ENCODE measurements at regions not wholly inside any gene's neighbourhood (a gene's known extent, or its start where the extent isn't known, plus 50 kb on each side); places are given as distances from the start of the nearest gene placed in this dataset.

DNA sequence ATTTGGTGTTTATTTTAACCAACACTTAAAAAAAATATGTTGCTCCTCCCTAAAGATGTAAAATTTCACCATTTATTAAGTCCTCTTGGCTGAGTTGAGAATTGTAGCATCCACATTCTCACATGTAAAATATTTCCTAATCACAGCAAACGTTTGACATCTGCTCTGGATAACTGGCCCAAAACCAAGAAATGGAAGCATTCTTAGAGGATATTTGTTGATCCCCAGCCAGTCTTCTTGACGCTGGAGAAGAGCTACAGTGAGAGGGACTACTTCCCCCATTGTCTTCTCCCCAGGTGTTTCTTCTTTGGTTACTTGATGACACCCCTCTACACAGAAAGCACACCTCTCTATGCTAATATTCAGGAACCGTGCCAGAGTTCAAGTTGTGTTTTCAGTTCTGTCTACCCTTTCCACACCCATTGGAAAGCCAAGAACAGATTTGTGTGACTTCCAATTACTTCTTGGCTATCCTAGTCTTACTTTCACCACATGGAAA is 454.5 kb upstream of the JAG1 start:
- intact Hi-C loops (cut with DNase I), result no loop called here
- DNase-seq (ENCODE audit: low spot score), result no peak

DNA sequence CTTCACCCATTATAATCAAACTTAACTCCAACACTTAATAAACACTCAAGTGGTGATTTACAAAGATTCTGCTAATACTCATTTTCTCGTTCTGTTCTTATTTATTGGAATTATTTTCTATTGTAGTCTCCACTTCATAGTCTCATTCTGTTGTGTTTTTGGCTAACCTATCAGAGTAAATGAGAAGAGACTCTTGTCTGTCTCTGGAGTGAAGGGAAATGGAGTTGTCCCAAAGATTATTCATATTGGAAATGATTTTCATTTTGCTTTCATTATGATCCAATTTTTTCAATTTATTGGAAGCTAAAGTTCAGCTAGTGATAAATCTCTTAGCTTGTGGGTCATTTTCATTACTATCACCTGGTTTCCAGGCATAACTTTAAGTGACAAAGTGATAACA is 454.9 kb upstream of the JAG1 start:
- DNase-seq (ENCODE audit: low spot score), result no peak
- intact Hi-C loops (cut with DNase I), result no loop called here

DNA sequence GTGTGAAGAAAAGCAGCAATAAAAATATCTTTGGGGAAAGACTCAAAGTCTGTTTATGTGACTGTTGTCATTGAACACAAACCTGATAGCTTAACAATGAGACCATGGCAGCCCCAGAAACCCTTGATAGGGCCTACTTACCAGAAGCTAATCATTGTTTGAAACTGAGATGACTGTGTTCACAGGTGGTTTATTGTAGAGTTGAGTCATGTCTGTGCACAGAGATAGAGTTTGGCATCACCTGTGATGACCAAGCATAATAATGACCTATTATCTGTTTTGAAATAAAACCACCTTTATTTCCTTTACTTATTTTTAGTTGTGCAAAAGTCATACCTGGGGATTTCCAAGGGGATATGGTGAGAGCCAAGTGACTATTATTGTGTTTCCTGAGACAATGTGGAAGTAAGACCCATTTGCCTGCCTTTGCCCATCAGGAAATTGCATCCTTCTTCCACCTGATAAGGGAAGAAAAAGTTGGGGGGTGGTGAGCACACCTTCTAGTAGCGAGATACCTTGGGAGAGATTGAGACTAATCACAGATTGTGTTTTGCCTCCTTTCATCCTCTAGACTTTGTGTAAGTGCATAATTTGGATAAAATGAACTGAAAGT is 456.9 kb upstream of the JAG1 start:
- DNase-seq (ENCODE audit: low spot score), result no peak
- intact Hi-C loops (cut with DNase I), result no loop called here

DNA sequence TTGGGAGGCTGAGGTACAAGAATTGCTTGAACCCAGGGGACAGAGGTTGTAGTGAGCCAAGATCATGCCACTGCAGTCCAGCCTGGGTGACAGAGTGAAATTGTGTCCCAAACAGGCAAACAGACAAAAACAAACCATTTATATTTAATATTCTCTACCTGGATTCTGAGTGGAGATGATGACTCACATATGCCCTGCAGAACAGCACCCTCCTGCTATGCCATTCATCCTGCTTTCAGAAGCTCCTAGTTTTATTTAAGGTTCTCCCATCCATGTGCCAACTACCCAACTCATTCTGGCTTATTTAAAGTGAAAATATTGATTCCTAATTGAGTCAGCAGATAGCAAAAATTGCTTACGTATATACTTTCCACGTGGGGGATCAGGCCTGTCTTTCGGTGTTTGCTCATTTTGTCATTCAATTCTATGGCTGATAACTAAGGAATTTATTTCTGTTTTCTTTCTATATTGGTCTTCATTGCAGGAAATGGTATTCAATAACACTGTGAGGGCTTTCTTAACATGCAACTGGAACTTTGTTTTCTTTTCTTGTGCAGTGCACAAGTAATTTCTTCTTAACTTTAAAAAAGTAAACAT is 459.1 kb upstream of the JAG1 start:
- no peak for DNase-seq (ENCODE audit: low spot score)
- intact Hi-C loops (cut with DNase I), result no loop called here

DNA sequence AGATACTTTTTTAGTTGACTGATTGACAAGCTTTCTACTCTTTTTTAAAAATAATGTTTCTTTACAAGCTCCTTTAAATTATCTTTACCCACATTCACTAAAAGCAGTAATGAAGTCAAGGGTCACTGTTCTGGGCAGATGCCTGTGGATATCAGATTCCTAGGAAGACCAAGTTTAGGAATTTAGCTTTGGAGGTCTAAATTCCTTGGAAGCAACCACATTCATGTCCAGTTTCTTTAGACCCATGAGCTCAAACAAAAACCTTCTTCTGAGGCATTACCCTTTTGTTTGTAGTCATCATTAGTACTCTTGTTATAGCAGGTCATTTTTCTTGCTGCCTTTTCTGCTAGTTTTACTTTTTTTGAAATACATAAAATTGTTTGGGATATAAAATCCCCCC is 462.9 kb upstream of the JAG1 start:
- no peak for DNase-seq (ENCODE audit: low spot score)
- intact Hi-C loops (cut with DNase I), result no loop called here

DNA sequence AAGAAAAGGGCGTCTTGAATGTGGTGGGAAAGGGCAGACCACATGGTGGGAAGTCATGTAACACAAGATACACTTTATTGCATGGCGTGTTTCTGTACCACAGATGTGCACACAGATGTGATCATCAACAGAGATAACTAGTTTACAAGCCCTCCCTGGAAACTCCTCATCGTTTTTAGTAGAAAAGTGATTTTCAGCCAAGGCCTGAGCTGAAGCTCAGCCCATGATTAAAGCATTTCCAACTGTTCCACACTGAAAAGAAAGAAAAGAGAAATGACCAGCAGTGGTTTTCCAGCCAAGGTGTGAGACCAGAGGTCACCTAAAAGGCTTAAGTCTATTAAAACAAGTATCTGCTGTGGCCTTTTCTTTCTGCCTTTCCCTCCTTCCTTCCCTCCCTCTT is 463.9 kb upstream of the JAG1 start:
- DNase-seq (ENCODE audit: low spot score), result no peak
- intact Hi-C loops (cut with DNase I), result no loop called here

DNA sequence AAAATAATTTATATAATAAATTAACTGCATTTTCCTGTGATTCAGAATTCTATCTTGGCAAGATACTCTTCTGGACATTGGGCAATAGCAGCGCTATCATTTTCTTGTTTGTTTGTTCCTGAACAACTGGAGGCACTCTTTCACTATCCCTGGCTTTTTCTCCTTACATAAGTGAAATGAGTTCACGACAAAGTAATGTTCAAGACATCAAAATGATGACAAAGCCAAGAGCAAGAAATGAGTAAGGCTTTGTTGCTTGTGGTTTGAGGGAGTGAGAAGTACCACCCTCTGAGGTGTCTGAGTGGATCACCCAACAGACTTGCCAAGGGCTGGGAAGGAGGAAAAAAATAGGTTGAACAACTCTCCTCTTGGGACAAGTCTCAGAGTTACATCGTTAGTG is 466.6 kb upstream of the JAG1 start:
- no peak for DNase-seq (ENCODE audit: low spot score)
- intact Hi-C loops (cut with DNase I), result no loop called here

DNA sequence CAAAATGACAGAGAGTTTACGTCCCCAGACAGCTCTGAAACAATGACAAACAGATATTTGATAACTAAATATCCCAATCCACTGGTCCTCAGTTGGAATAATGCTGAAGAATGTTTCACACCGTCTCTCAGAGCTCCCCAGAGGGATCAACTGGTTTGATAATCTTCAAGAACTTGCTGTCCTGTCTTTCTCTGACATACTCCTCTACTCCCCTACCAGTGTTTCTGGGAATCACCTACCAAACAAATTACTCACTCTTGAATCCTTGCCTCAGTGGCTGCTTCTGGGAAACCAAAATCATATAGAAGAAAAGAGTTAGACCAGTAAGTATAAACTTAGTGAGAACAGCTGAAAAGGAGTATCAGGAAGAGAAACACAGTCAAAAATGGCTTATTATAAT is 469.7 kb upstream of the JAG1 start:
- DNase-seq (ENCODE audit: low spot score), result no peak
- intact Hi-C loops (cut with DNase I), result no loop called here

DNA sequence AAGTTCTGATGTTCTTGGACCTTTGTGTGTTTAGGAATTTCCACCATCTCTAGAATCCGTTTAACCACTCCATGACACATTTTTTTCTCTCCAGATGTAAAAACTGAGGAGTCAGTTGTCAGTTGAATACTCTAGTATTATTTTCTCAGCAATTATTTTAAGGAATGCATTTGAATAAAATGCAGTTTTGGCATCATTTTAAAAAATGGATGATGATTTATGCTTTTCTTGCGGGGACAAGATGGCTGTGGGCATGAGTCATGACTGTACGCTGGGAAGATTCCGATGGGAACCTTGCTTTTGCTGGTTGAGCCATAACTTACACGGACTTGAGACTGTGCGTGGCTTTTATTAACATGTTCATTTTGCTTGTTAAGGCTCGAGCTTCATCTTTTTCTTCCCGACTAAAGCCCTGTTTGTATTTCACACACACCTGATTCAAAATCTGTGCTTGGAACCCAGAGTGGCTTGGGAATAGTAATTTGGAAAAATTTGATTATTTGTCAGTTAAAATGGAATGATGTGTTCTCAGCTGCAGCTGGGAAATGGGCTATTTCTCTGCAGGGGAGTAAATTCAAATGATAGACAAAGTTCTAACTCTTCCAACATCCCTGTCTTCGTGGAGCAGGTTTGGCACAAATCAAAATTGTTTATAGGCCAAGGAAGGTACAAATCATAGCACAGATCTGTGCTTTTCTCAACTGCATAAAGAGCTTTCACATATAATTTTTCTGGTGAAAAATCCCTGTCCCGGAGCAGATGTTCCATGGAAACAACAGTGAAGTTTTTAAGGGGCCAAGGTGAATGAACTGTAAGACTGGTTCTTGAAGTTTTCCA is 470.5 kb upstream of the JAG1 start:
- intact Hi-C loops (cut with DNase I), result no loop called here
- DNase-seq (ENCODE audit: low spot score), result no peak

DNA sequence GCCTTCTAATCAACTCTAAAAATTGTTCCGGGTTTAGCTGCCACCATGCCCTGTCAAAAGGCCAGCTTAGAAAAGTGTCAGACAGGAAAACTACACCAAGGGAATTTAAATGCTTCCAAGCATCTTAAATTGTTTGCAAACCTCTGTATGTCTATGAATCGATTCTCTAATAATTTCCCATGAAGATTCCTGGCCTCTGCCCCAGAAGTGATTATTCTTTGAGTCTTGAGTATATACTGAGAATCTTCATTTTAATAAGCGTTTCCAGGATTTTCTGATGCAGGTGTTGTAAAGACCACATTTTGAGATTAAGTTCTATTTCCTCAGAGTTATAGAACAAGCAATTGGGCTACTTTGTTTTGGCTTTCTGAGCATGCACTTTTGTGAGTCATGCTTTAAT is 471.8 kb upstream of the JAG1 start:
- intact Hi-C loops (cut with DNase I), result no loop called here
- DNase-seq (ENCODE audit: low spot score), result no peak

DNA sequence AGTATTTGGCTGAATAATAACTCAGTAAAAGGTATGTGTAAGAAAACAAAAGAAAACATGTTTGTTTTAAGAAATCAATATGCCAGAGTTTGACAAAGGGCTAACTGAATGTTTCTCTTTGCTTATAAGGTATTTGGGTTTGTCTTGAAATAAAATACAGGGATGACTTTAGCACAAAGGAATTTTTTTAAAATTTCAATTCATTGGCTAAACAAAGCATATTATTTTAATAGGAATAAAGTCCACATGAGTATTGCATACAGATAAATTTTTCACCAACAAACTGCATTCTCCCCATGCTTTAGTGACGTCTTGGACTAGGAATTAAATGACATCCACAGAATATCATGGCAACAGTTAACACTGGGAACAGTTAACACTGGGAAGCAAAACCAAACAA is 480.0 kb upstream of the JAG1 start:
- intact Hi-C loops (cut with DNase I), result no loop called here
- no peak for DNase-seq (ENCODE audit: low spot score)

DNA sequence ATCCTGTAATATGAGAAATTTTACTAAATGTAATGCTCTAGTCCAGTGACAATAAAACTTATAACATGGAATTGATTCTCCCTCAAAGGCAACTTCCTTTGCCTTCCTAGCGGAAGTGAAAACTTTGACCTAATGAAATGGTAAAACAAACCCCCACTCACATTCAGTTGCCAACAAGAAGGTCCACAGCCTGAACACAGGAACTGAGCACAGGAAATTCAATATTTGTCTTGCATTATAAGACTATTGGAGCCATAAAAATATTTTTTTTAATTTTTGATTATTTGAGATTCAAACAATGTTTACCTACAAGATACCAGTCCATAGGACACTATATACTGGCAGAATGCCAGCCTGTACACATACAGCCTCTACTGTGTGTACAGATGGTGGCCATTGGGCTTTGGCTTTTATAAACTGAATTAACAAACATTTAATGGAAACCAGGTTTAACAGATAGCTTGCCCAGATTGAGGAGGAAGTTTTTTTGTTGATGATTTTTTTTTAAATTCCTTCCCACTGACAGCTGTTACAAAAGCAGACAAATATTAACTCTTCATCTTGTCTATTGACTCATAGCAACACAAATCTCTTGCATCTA is 481.5 kb upstream of the JAG1 start:
- no peak for DNase-seq (ENCODE audit: low spot score)
- intact Hi-C loops (cut with DNase I), result no loop called here

- DNase-seq (ENCODE audit: low spot score), result no peak
- intact Hi-C loops (cut with DNase I), result no loop called here
These were observed 483.1 kb upstream of the JAG1 start for GRCh38 chr20:11156922-11157321.

- DNase-seq (ENCODE audit: low spot score), result no peak
- intact Hi-C loops (cut with DNase I), result no loop called here
These were observed 484.3 kb upstream of the JAG1 start for GRCh38 chr20:11158146-11158545.

DNA sequence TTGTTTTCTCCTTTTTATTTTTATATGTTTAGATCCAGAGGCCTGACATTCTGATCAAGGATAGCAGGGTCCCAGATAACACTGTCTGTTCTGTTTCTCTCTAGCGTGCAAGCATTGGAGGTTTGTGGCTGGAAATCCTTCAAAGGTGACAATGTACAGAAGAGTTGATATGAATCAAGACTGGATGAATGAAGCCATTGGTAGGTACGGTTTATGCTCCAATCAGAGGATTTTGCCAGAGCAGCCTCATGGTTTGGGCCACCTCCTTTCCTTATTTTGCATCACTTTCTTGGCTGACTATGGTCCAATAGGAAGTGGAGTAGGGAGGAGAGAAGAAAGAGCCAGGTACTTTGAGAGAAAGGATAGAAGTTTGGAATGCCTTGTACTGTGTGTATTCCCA is 484.8 kb upstream of the JAG1 start:
- no peak for DNase-seq (ENCODE audit: low spot score)
- intact Hi-C loops (cut with DNase I), result no loop called here

DNA sequence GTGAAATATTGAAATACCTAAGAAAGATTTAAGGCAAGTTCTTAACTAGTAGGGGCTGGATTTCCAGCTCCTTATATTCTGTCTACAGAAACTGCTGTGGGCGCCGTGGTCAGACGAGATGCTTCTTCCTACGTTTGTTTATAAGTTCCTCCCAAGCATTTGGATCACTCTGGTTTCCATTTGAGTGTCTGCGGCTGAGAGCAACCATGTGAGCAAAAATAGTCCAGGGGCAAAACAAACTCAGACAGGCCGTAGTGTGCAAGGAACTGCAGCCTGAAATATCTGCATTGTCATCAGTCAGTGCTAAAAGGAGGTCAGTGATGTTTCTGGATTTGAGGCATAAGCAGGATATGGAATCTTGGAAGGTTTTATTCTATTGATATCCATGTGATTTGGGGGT is 485.9 kb upstream of the JAG1 start:
- intact Hi-C loops (cut with DNase I), result no loop called here
- DNase-seq (ENCODE audit: low spot score), result no peak

GRCh38 chr20:11162026-11162775 is 488.4 kb upstream of the JAG1 start:
- intact Hi-C loops (cut with DNase I), result no loop called here
- DNase-seq (ENCODE audit: low spot score), result no peak

DNA sequence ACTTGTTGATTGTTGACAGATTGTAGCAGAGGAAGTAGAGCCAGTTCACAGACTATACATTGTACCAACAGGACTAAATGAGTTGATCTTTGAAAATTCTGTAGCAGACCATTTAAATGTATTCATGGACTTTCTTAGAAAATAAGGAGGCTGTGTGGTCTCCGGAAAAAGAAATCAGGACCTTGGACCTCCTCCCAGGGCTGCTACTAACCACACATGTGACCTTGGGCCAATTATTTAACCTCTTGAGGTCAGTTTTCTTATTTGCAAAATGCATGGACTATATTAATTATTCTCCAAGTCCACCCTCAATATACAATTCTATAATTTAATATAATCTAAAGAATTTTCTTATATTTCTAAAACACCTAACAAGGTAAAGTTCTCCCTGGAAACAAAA is 492.0 kb upstream of the JAG1 start:
- intact Hi-C loops (cut with DNase I), result no loop called here
- DNase-seq (ENCODE audit: low spot score), result no peak

DNA sequence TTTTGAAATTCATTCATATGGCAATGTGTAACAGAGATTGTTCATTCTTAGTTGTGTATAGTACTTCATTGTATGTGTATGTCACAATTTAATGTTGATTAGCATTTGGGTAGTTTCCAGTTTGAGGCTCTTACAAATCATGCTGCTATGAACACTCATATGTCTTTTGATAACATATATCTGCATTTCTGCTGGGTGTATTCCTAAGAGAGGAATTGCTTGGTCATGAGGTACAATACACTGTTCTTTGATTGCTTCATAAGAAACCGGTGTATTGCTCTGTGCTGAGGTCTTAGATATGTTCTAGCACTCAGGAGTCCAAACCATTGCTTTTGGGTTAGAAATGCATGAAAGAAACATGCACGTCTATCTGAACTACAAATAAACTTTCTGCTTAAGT is 492.9 kb upstream of the JAG1 start:
- DNase-seq (ENCODE audit: low spot score), result no peak
- intact Hi-C loops (cut with DNase I), result no loop called here

GRCh38 chr20:11168026-11168425 is 494.2 kb upstream of the JAG1 start:
- DNase-seq (ENCODE audit: low spot score), result no peak
- intact Hi-C loops (cut with DNase I), result no loop called here
